EL (cell line): ENCODE measurements at regions not wholly inside any gene's neighbourhood (a gene's known extent, or its start where the extent isn't known, plus 50 kb on each side); places are given as distances from the start of the nearest gene placed in this dataset.

Experiments
- DNase-seq: peaks from one replicate; pipeline ENCODE4 v3.0.0-alpha.2; 2016

DNA sequence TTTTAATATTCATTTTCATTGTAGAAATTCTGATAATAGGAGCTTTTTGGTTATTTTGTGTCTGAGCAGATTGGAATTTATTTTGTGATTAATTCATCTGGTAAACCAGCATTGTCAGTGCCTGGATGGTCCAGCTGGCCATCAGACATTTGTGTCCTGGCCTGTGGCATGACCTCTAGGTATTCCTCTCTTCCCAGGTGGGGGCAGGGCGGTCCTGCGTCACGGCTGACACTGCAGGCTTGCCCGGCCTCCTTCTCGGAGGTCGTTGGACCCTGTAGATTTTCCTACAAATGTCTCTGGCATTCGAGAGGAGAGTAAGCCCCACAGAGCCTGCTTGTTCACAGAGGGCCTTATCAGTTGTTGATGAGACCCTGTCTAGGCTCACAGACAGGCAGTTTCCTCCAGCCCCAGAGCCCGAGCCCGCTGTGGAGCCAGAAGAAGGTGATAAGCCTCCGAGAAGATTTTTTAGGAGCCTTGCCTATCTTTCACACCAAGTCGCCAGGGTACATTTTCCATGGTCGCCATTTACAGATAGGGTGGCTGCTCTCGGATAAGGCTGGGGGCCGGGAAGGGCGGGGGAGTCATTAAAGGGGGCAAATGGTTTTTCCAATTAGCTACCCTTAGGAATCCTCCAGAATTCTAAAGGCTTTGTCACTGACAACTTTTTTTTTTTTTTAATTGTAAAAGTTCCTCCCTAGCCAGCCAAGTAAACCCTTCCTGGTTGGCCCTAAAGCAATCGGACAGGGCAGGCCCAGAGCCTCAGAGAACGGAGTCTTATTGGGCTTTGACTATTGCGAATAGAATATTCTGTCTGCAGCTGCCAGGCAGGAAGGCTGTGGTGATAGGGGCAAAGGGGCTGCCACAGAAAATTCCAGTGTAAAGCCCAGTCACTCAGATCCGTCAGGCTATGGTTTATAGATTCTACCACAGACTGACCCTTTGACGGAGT, 78.1 kb upstream of the TBX20 start:
- DNase-seq: no peak

DNA sequence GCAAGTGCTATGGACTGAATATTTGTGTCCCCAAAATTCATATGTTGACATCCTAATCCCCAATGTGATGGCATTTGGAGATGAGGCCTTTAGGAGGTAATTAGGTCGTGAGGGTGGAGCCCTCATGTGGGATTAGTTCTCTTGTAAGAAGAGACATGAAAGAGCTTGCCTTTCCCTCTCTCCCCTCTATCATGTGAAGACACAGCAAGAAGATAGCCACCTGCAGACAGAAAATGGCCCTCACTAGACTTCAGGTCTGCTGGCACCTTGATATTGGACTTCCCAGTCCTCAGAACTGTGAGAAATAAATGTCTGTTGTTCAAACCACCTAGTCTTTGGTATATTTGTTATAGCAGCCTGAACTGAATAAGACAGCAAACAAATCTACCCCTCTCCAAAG, 75.1 kb upstream of the TBX20 start:
- DNase-seq: no peak

DNA sequence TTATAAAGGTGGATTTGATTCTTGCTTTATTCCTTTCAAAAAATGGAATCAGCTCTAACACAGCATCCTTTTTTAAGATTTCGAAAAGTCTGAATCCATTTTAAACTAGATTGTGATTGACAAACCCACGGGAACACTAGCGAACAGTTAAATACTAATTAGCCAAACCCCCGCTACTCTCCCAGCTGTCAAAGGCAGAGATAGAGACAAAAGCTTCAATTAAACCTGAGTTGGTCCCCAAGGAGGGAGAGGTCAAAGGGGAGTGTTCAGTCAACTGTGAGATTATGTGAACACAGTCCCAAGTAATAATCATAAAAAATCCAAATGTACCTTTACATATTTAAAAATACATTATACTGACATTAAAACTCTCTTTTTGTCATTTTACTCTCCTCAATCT, 65.7 kb upstream of the TBX20 start:
- no peak for DNase-seq

DNA sequence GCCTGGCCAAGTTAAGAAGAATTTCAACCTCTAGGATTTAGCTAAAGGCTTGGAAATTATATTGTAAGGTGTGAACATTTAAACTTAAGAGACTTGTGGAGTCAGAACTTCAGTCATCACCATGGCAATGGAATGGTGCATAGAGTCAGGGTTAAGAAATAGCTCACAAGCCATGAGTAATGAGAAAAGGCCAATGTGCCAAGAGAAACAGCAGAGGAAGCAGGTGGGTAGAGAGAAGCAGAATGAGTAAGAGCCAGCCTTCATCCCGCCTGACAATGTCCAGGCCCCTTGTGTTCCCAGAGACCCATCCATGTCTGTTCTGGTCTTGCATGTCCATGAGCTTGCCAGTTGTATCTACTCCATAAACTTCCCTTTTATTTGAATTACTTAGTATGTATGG, 62.6 kb upstream of the TBX20 start:
- no peak for DNase-seq

DNA sequence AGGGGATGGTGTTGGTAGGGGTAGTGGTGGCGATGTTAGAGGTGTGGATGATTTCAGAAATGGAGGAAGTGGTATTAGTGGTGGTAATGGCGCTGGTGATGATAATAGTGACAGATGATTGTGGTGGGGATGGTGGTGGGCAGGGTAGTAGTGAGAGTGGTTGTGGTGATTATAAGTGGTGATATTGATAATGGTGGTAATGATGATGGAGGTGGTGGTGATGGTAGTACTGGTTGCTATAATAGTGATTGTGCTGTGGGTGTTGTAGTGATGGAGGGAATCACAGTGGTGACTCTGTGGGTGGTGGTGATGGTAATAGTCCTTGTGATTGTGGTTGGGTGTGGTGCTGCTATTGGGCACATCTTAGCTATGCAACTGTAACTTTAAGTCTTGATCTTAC, 61.6 kb upstream of the TBX20 start:
- DNase-seq: no peak

DNA sequence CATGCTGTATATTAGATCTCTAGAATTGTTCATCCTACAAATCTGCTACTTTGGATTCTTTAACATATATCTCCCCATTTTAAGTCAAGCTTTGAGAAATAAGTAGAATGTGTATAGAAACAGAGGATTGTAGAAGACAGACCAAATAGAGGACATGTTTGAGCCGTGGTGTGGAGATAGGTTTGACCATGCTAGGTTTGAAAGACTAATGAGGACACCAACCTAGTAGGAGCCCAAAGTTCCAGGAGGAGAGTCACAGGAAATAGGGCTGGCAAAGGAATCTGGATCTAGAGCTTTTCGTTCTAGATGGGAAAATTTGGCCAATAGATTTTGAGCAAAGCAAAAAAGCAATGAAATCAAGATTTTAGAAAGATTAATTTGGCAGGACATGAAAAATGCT, 60.5 kb upstream of the TBX20 start:
- no peak for DNase-seq

DNA sequence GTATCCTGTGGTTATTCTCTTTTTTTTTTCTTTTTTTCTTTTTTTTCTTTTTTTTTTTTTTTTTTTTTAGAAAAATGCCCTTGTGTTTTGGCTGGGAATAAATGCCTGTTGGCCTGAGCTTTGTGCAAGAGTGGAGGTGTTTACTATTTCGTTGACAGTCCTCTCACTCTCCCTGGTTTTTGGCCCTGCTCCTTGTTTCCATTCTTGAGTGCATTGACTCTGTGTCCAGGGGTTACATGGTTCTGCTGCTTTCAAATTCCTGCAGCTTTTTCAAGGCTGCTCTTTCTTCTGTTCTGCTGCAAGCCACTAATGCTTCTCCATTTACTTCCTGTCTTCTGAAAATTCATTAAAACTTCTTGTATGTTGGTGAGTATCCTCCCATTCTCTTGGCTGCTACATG, 59.7 kb upstream of the TBX20 start:
- DNase-seq: no peak
